Heart left ventricle (tissue), 13 donors: ENCODE measurements at regions not wholly inside any gene's neighbourhood (a gene's known extent, or its start where the extent isn't known, plus 50 kb on each side); places are given as distances from the start of the nearest gene placed in this dataset.

ENCODE experiments used
- CTCF ChIP-seq, 12 donors: fragments of 200-600 bp; sonication (generic) in 4 of 12; IDR thresholded peaks; one replicate each; pipeline versions ENCODE4 v1.5.0 to v1.8.0; 2018 to 2022; ENCODE audit warnings: antibody characterized with exemption in 12 of 12, mild to moderate bottlenecking in 5 of 12
- POLR2A ChIP-seq, 2 donors: fragments of 450-650 bp; IDR thresholded peaks; one replicate each; pipeline ENCODE4 v1.6.1; 2017; ENCODE audit warnings: antibody characterized with exemption in 2 of 2, mild to moderate bottlenecking in 2 of 2, moderate library complexity in 2 of 2
- donor health status: ischemic (EF 13 %, LVEDD 7.1; RV severe dilation, severe dysfunction).
- donor health status: DM: no; HTN: yes; CAD: no.
- donor health status: DM: no; HTN: no; CAD: no.
- donor health status: ischemic (EF 25% LVEDD 6.9; RV normal size, moderate dysfunction).
- donor health status: ischemic (EF 25% LVEDD 5.7; RV mildly dilated, moderate dysfunction).
- donor health status: ischemic (EF 35%, LVEDD 5.7; RV mildly dilated, moderate dysfunction).
- donor health status: nonischemic (EF 11% LVEDD 7.7; RV severe dilation, severe dysfunction).
- donor health status: DM: yes; HTN: yes; CAD: no.
- donor health status: PGD.
- donor health status: ischemic (EF 29% LVEDD 5.4; RV normal size, mild dysfunction).
- donor health status: nonischemic (EF 23%, LVEDD 6.1; RV moderate dilation, normal function).

- TF ChIP-seq CTCF (IDR thresholded peaks at IDR 0.05) (no peak), POLR2A (IDR thresholded peaks at IDR 0.05) (no peak)
Measured at GRCh38 chr7:28348636-28349035, 63.7 kb upstream of the CREB5 start.
